Duodenal mucosa (tissue), 2 donors: ENCODE measurements at regions not wholly inside any gene's neighbourhood (a gene's known extent, or its start where the extent isn't known, plus 50 kb on each side); places are given as distances from the start of the nearest gene placed in this dataset.

ENCODE experiments used
- H3K27ac ChIP-seq: one replicate; pipeline ENCODE4 v1.7.0; 2013; ENCODE audit warnings: low read depth, low read length
- H3K27me3 ChIP-seq, 2 donors: one replicate each; pipeline ENCODE4 v1.7.0; 2013; ENCODE audit warnings: low read length in 2 of 2, control low read depth in 1 of 2; ENCODE audit not compliant: insufficient read depth in 2 of 2, control insufficient read depth in 1 of 2
- H3K36me3 ChIP-seq, 2 donors: one replicate each; pipeline ENCODE4 v1.7.0; 2013; ENCODE audit warnings: low read length in 2 of 2, control low read depth in 1 of 2; ENCODE audit not compliant: insufficient read depth in 2 of 2, control insufficient read depth in 1 of 2
- H3K4me1 ChIP-seq, 2 donors: one replicate each; pipeline ENCODE4 v1.7.0; 2013; ENCODE audit warnings: low read length in 2 of 2, control low read depth in 1 of 2; ENCODE audit not compliant: insufficient read depth in 2 of 2, control insufficient read depth in 1 of 2
- H3K4me3 ChIP-seq, 2 donors: one replicate each; pipeline ENCODE4 v1.7.0; 2013; ENCODE audit warnings: low read length in 2 of 2, low read depth in 1 of 2
- H3K9ac ChIP-seq, 2 donors: one replicate each; pipeline ENCODE4 v1.7.0; 2013; ENCODE audit warnings: low read length in 2 of 2, low read depth in 1 of 2
- H3K9me3 ChIP-seq, 2 donors: one replicate each; pipeline ENCODE4 v1.7.0; 2013; ENCODE audit warnings: low read length in 2 of 2, control low read depth in 1 of 2; ENCODE audit not compliant: control insufficient read depth in 1 of 2

DNA sequence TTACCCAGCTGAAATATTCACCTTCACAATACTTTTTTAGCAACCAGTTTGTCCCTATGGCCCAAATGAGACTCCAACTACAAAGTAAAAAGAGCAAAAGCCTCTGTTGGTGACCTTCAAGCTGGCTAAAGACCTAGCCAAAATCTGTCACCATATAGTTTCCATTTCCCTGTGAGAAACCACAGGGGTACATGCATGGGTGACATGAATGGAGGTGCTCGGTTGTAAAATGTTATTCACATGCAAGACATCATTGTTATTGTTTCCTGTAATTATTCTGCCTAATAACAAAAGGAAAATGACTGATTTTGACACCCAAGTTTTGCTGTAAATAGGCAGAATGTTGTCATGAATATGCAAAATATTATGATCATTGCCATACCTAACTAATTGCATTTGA lies 285.3 kb downstream of the ZNF608 start:
- Histone ChIP-seq H3K4me3 (no peak overlapping the region), H3K36me3 (no peaks in the 10 kb centered on the region), H3K9ac (no peak overlapping the region), H3K27ac (no peak overlapping the region), H3K9me3 (no peaks in the 10 kb centered on the region), H3K27me3 (no peaks in the 10 kb centered on the region), H3K4me1 (no peaks in the 10 kb centered on the region)

DNA sequence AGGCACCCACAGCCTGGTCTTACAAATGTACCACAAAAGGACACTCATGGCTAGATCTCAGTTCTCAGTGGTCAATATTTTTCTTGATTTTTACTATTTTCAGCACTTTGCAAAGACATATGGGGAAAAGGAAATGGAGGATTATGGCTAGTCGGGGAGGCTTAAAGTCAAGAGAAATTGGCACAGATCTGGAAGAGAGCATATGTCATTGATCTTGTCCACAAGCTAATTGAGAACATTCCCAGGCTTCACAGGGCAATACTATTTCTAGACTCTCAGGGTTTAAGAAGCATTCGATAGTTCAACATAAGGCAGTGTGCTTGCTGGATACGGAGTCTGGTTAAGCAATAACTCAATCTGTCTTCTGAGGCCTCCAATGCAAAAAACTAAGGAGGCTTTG lies 285.8 kb downstream of the ZNF608 start:
- Histone ChIP-seq H3K36me3 (no peaks in the 10 kb centered on the region), H3K27me3 (no peaks in the 10 kb centered on the region), H3K9ac (no peak overlapping the region), H3K4me3 (no peak overlapping the region), H3K9me3 (no peaks in the 10 kb centered on the region), H3K4me1 (no peaks in the 10 kb centered on the region), H3K27ac (no peak overlapping the region)

GRCh38 chr5:124459984-124460383 lies 286.5 kb downstream of the ZNF608 start:
- Histone ChIP-seq H3K9ac (no peak overlapping the region), H3K27me3 (no peaks in the 10 kb centered on the region), H3K4me3 (no peak overlapping the region), H3K4me1 (no peaks in the 10 kb centered on the region), H3K9me3 (no peaks in the 10 kb centered on the region), H3K27ac (no peak overlapping the region), H3K36me3 (no peaks in the 10 kb centered on the region)

DNA sequence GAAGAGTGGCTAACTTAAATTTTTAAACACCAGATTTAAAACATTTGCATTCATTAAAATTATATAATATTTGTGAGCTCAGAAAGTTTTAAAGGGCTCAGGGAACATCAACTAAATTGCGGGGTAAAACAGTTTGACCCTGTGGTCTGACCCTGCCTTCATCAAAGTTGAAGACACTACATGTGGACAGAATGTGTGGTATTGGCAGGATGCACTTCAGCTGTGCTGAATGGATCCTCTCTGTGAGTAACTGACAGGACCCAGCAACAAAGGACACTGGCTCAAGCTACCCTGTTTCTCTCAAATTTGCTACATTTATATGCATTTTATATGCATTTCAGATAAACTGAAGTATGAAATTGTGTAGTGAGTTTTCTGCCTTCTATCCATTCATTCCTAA lies 288.5 kb downstream of the ZNF608 start:
- Histone ChIP-seq H3K4me3 (no peak overlapping the region), H3K36me3 (no peaks in the 10 kb centered on the region), H3K9me3 (no peaks in the 10 kb centered on the region), H3K4me1 (no peaks in the 10 kb centered on the region), H3K27me3 (no peaks in the 10 kb centered on the region), H3K27ac (no peak overlapping the region), H3K9ac (no peak overlapping the region)

DNA sequence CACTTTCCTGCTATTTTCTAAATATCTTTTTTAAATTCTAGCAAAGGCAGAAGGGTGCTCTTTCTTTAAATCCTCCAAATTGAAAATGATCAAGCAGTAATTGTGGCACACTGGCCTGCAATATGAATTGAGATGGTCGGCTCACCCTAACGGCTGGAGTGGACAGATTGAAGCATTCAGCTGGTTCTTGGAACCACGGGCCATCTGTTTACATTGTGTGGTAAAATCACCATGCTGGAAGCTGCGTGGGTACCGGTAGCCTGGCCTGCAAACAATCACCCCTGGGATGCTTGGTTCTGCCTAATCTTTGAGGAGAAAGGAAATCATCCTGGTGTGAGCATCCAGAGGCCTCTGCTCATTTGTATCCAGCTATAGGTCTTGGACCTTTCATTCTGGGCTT lies 289.3 kb downstream of the ZNF608 start:
- no peaks in the 10 kb centered on the region for H3K36me3 ChIP-seq
- no peak overlapping the region for H3K27ac ChIP-seq
- no peak overlapping the region for H3K9ac ChIP-seq
- H3K4me3 ChIP-seq: no peak overlapping the region
- H3K27me3 ChIP-seq: no peaks in the 10 kb centered on the region
- H3K4me1 ChIP-seq: no peaks in the 10 kb centered on the region
- no peaks in the 10 kb centered on the region for H3K9me3 ChIP-seq

- no peaks in the 10 kb centered on the region for H3K9me3 ChIP-seq
- H3K9ac ChIP-seq: no peak overlapping the region
- H3K36me3 ChIP-seq: no peaks in the 10 kb centered on the region
- H3K4me3 ChIP-seq: no peak overlapping the region
- no peaks in the 10 kb centered on the region for H3K27me3 ChIP-seq
- H3K4me1 ChIP-seq: no peaks in the 10 kb centered on the region
- no peak overlapping the region for H3K27ac ChIP-seq
These were observed 290.2 kb downstream of the ZNF608 start for GRCh38 chr5:124456249-124456648.

DNA sequence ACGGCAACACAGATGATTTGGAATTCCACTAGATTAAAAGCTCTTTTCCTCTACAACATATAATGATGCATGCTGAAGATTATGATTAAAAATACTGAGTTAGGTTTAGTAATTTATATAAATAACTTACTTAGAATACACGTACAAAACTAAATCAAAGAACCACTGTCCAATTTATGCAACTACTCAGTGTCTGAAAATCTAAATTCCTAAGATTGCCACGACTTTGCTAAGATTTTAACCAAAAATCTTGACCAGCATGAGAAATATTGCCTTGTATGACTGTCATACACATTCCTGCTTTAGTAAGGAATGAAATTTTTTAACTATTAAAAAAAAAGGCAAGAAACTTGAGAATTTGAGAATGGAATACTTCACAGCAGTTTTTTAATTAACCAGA lies 292.4 kb downstream of the ZNF608 start:
- Histone ChIP-seq H3K36me3 (no peaks in the 10 kb centered on the region), H3K9me3 (no peaks in the 10 kb centered on the region), H3K27ac (no peak overlapping the region), H3K9ac (no peak overlapping the region), H3K4me1 (no peaks in the 10 kb centered on the region), H3K4me3 (no peak overlapping the region), H3K27me3 (no peaks in the 10 kb centered on the region)

- no peak overlapping the region for H3K9ac ChIP-seq
- no peaks in the 10 kb centered on the region for H3K4me1 ChIP-seq
- no peak overlapping the region for H3K27ac ChIP-seq
These were observed 293.0 kb downstream of the ZNF608 start for GRCh38 chr5:124453221-124454051.

DNA sequence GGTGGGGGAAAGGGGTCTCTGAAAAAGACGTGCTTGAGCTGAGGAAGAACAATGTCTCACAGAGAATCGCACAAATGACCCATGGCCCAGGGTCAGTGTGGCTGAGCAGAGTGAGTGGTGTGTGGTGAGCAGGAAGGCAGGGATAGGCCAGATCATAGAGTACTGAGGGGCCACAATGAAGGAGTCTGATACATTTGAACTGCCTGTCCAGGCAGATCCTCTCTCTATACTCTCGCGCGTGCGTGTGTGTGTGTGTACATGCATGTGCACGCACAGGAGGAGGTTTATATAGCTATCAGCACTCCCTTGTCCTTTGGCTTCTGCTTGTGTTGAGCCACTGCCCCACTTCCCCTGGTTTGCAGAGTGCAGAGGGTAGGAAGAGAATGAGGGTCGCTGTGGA lies 294.0 kb downstream of the ZNF608 start:
- Histone ChIP-seq H3K9me3 (no peaks in the 10 kb centered on the region), H3K4me1 (no peaks in the 10 kb centered on the region), H3K9ac (no peak overlapping the region), H3K36me3 (no peaks in the 10 kb centered on the region), H3K27me3 (no peaks in the 10 kb centered on the region), H3K27ac (no peak overlapping the region), H3K4me3 (no peak overlapping the region)

More at GRCh38 chr5:124453221-124454051, 293.0 kb downstream of the ZNF608 start:
- Histone ChIP-seq H3K27me3 (no peaks in the 10 kb centered on the region), H3K4me3 (no peak overlapping the region), H3K9me3 (no peaks in the 10 kb centered on the region), H3K36me3 (no peaks in the 10 kb centered on the region)

DNA sequence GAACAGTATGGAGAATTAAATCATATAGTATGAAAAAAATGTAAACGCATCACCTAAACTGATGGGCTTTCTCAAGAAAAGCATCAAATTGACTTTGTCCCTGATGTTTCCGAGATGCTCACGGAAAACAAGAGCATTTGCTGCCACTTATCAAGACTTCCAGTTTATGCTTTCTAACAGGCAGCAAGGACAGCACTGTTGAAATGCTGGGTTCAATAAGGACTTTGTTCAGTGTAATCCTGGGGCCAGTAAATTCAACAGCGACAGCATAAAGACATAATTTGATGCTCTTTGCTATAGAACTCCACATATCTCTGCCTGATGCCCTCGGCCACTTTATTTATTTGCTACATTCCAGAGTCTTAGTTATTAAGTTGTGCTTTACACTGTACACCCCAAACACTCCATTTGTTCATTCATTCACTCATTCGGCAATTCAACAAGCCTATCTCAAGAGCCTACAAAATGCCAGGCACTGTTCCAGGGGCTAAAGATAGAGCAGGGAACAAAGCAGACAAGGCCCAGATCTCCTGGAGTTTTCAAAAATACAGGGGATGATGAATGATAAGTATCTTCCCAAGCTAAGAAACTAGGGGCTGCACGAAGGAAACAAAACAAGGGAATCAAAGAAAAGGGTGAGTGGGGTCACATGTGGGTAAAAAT lies 294.6 kb downstream of the ZNF608 start:
- H3K9ac ChIP-seq: no peak overlapping the region
- no peaks in the 10 kb centered on the region for H3K4me1 ChIP-seq
- no peak overlapping the region for H3K4me3 ChIP-seq
- no peaks in the 10 kb centered on the region for H3K36me3 ChIP-seq
- H3K27ac ChIP-seq: no peak overlapping the region
- no peaks in the 10 kb centered on the region for H3K9me3 ChIP-seq
- H3K27me3 ChIP-seq: no peaks in the 10 kb centered on the region
